Activated naive CD8-positive, alpha-beta T cell treated with anti-CD3 and anti-CD28 coated beads, Interleukin-2, amount 50 U/mL, for 24 hours (primary cell): ENCODE measurements at regions not wholly inside any gene's neighbourhood (a gene's known extent, or its start where the extent isn't known, plus 50 kb on each side); places are given as distances from the start of the nearest gene placed in this dataset.
"Not testable (repeated sequence)": the region's sequence is repeated elsewhere in the genome, so short reads cannot be mapped to it uniquely, and the experiment has no call there.

Source experiments
- ATAC-seq: fragments of 150-1000 bp; cut with Tn5 transposase; one replicate; pipeline ENCODE4 v1.10.0; 2021
- DNase-seq: peaks from one replicate; pipeline ENCODE4 v3.0.0; 2021
- H3K27ac Mint-ChIP-seq: one replicate; pipeline ENCODE4 v1.8.0; 2021; ENCODE audit warnings: mild to moderate bottlenecking, mixed read lengths
- H3K27me3 Mint-ChIP-seq: one replicate; pipeline ENCODE4 v1.8.0; 2021; ENCODE audit warnings: mixed read lengths
- H3K36me3 Mint-ChIP-seq: one replicate; pipeline ENCODE4 v1.8.0; 2021; ENCODE audit warnings: low read depth, mixed read lengths
- H3K4me1 Mint-ChIP-seq: one replicate; pipeline ENCODE4 v1.8.0; 2021; ENCODE audit warnings: mixed read lengths
- H3K4me3 Mint-ChIP-seq: one replicate; pipeline ENCODE4 v1.8.0; 2021; ENCODE audit warnings: mild to moderate bottlenecking, moderate library complexity, mixed read lengths
- H3K9me3 Mint-ChIP-seq: one replicate; pipeline ENCODE4 v1.8.0; 2021; ENCODE audit warnings: mixed read lengths

DNA sequence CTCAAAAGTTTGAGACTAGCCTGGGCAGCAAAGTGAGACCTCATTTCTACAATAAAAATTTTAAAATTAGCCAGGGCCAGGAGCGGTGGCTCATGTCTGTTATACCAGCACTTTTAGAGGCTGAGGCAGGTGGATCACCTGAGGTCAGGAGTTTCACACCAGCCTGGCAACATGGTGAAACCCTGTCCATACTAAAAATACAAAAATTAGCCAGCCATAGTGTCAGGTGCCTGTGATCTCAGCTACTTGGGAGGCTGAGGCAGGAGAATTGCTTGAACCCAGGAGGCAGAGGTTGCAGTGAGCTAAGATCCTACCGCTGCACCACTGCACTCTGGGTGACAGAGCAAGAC, 85.1 kb upstream of the MAP4 start:
- H3K36me3 Mint-ChIP-seq, H3K27me3 Mint-ChIP-seq, H3K4me3 Mint-ChIP-seq, H3K9me3 Mint-ChIP-seq, H3K27ac Mint-ChIP-seq, DNase-seq, ATAC-seq, H3K4me1 Mint-ChIP-seq: not testable (repeated sequence)

GRCh38 chr3:48092270-48092669, 76.1 kb upstream of the MAP4 start:
- no peak for DNase-seq
- peaks cover 11% of the 10 kb centered on the region for H3K4me1 Mint-ChIP-seq
- ATAC-seq, result no peak
- H3K4me3 Mint-ChIP-seq, result no peak overlapping the region
- H3K36me3 Mint-ChIP-seq, result peaks cover 2% of the 10 kb centered on the region
- H3K9me3 Mint-ChIP-seq, result no peaks in the 10 kb centered on the region
- no peaks in the 10 kb centered on the region for H3K27me3 Mint-ChIP-seq
- no peak overlapping the region for H3K27ac Mint-ChIP-seq

GRCh38 chr3:48090166-48090939, 74.1 kb upstream of the MAP4 start:
- Mint-ChIP-seq H3K36me3 (peaks cover 2% of the 10 kb centered on the region), H3K4me1 (peaks cover 19% of the 10 kb centered on the region), H3K9me3 (no peaks in the 10 kb centered on the region), H3K4me3 (peak overlapping the region; percentile 90), H3K27me3 (no peaks in the 10 kb centered on the region), H3K27ac (peak overlapping the region; percentile 59)
- no peak for ATAC-seq
- no peak for DNase-seq

GRCh38 chr3:48088749-48089466, 72.7 kb upstream of the MAP4 start:
- Mint-ChIP-seq H3K4me1 (peaks cover 31% of the 10 kb centered on the region), H3K27me3 (no peaks in the 10 kb centered on the region), H3K4me3 (peak overlapping the region; percentile 90), H3K36me3 (peaks cover 15% of the 10 kb centered on the region), H3K9me3 (no peaks in the 10 kb centered on the region), H3K27ac (peak overlapping the region; percentile 93)
- peak; percentile 95 for DNase-seq
- peak; percentile 98 for ATAC-seq

GRCh38 chr3:48088056-48088748, 72.0 kb upstream of the MAP4 start:
- ATAC-seq (peak; percentile 27), DNase-seq (peak; percentile 30)
- Mint-ChIP-seq H3K27me3 (no peaks in the 10 kb centered on the region), H3K9me3 (no peaks in the 10 kb centered on the region), H3K27ac (peak overlapping the region; percentile 74), H3K4me3 (peak overlapping the region; percentile 90), H3K36me3 (peaks cover 15% of the 10 kb centered on the region), H3K4me1 (peaks cover 31% of the 10 kb centered on the region)

DNA sequence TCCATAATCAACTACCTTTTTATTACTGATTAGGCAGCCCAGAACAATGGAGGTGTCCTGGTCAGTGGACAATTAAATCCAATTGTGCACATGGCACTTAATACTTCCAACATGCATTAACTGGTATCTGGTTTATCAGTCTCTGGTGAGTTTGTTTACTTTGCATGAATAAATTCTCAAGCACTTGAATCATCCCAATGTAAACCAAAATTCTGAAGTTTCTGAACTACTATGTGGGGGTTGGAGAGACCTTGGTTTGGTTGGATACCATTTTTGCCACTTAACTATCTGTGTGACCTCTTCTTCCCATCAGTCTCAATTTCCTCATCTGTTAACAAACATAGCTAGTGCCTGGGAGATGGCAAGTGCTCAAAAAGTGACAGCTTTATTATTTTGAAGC, 70.5 kb upstream of the MAP4 start:
- H3K27ac Mint-ChIP-seq, result peak overlapping the region; percentile 74

DNA sequence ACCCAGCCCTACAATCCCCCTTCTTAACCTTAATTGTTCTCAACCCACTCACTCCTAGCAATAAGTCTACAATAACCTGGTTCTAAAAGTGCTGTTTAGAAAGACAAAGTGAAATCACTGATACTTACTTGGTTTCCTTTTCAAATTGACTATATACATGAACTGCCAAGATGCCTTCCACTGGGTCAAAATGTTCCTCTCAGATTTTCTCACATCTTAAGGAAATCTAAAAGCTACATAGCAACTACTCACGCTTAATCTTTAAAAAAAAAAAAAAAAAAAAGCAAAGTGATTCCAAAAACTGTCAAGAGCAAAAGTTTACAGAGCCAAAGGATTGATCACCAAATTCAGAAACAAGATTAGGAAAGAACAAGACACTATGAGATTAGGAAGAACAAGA, 68.7 kb upstream of the MAP4 start:
- H3K27me3 Mint-ChIP-seq, result no peaks in the 10 kb centered on the region
- DNase-seq, result no peak
- peak overlapping the region; percentile 45 for H3K27ac Mint-ChIP-seq
- no peaks in the 10 kb centered on the region for H3K9me3 Mint-ChIP-seq
- H3K36me3 Mint-ChIP-seq, result peaks cover 25% of the 10 kb centered on the region
- no peak for ATAC-seq
- H3K4me1 Mint-ChIP-seq, result peaks cover 32% of the 10 kb centered on the region
- H3K4me3 Mint-ChIP-seq, result no peak overlapping the region

More for the DNA sequence above, 70.5 kb upstream of the MAP4 start:
- H3K9me3 Mint-ChIP-seq, result no peaks in the 10 kb centered on the region
- DNase-seq, result no peak
- no peaks in the 10 kb centered on the region for H3K27me3 Mint-ChIP-seq
- H3K4me3 Mint-ChIP-seq, result peak overlapping the region; percentile 90
- H3K4me1 Mint-ChIP-seq, result peaks cover 35% of the 10 kb centered on the region
- no peak for ATAC-seq
- H3K36me3 Mint-ChIP-seq, result peaks cover 20% of the 10 kb centered on the region

DNA sequence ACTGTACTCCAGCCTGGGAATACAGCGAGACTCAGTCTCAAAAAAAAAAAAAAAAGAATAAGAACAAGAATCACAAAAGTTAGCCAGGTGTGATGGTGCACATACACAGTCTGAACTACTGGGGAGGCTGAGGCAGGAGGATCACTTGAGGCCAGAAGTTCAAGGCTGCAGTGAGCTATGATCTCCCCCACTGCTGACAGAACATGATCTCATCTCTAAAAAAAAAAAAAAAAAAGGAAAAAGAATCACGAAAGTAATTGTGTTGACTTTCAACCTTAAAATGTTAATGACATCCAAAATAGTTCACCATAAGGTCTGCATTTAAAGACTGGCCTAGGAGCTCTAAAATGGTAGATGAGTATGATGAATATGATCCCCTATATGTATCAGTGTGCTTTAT, 68.0 kb upstream of the MAP4 start:
- Mint-ChIP-seq H3K36me3 (peaks cover 23% of the 10 kb centered on the region), H3K27me3 (no peaks in the 10 kb centered on the region), H3K9me3 (no peaks in the 10 kb centered on the region), H3K4me3 (no peak overlapping the region), H3K27ac (no peak overlapping the region), H3K4me1 (peaks cover 28% of the 10 kb centered on the region)
- DNase-seq (no peak), ATAC-seq (no peak)

DNA sequence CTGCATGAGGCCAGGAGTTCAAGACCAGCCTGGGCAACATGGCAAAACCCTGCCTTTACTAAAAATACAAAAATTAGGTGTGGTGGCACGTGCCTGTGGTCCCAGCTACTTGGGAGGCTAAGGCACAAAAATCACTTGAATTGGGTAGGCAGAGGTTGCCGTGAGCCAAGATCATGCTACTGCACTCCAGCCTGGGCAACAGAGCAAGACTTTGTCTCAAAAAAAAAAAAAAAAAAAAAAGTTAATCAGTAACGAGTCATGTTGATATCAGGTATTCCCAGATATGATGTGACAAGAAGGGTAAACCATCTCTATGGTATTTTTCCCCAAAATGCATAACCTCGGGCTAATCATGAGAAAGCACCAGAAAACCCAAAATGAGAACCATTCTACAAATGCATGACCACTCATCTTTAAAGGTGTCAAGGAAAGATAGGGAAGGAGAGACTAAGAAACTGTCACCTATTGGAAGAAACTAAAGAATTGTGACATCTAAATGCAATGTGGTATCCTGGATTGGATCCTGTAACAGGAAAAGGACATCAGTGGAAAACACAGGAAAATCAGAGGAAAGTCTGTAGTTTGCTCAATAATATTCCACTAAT, 66.5 kb upstream of the MAP4 start:
- H3K27me3 Mint-ChIP-seq, result no peaks in the 10 kb centered on the region
- H3K27ac Mint-ChIP-seq, result no peak overlapping the region
- no peak for ATAC-seq
- DNase-seq, result no peak
- H3K4me1 Mint-ChIP-seq, result peaks cover 31% of the 10 kb centered on the region
- no peak overlapping the region for H3K4me3 Mint-ChIP-seq
- peaks cover 27% of the 10 kb centered on the region for H3K36me3 Mint-ChIP-seq
- no peaks in the 10 kb centered on the region for H3K9me3 Mint-ChIP-seq

GRCh38 chr3:48077815-48078214, 61.6 kb upstream of the MAP4 start:
- Mint-ChIP-seq H3K27ac (no peak overlapping the region), H3K4me3 (no peak overlapping the region), H3K27me3 (no peaks in the 10 kb centered on the region), H3K36me3 (peaks cover 19% of the 10 kb centered on the region), H3K4me1 (peaks cover 7% of the 10 kb centered on the region), H3K9me3 (no peaks in the 10 kb centered on the region)
- ATAC-seq, result no peak
- DNase-seq, result no peak

- DNase-seq (no peak), ATAC-seq (no peak)
- Mint-ChIP-seq H3K4me1 (peaks cover 5% of the 10 kb centered on the region), H3K4me3 (no peak overlapping the region), H3K27ac (no peak overlapping the region), H3K36me3 (peaks cover 20% of the 10 kb centered on the region), H3K27me3 (no peaks in the 10 kb centered on the region), H3K9me3 (no peaks in the 10 kb centered on the region)
Measured at GRCh38 chr3:48070030-48070429, 53.8 kb upstream of the MAP4 start.

DNA sequence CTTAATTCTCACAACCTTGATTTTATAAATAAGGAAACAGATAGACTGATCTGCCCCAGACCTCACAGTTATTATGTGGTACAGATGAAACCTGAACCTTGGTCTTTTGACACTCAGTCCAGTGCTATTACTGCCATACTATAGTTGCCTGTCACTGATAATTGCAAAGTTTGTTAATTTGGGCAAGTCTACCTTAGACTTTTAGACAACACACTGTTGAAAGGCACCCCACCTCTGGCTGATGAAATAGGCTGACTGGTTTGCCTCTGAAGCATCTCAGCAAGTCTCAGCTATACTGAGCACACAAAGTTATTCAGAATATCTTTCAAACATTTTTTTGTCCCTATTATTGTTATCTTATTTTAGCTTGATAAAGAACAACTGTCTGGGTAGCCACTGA, 53.1 kb upstream of the MAP4 start:
- Mint-ChIP-seq H3K27me3 (no peaks in the 10 kb centered on the region), H3K4me1 (peaks cover 10% of the 10 kb centered on the region), H3K27ac (no peak overlapping the region), H3K9me3 (no peaks in the 10 kb centered on the region), H3K36me3 (peaks cover 16% of the 10 kb centered on the region), H3K4me3 (no peak overlapping the region)
- ATAC-seq (no peak), DNase-seq (no peak)

DNA sequence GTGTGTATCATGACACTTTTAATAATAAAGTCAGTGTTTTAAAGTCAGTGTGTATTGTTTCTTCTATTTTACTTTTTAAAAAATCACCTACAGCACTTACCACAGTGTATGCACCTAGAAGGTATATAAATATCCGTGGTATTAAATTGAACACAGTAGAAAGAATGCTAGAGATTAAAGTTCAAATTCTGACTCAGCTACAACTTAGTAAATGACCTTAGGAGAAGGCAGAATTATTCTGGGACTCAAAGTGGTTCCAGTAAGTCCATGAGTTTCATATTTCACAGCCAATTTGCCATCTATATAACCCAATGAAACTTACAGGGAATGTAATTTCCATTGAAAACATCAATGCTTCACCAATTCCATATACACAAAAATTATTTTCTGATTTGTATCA, 52.7 kb upstream of the MAP4 start:
- Mint-ChIP-seq H3K27me3 (no peaks in the 10 kb centered on the region), H3K4me3 (no peak overlapping the region), H3K36me3 (peaks cover 14% of the 10 kb centered on the region), H3K9me3 (no peaks in the 10 kb centered on the region), H3K27ac (no peak overlapping the region), H3K4me1 (peaks cover 15% of the 10 kb centered on the region)
- ATAC-seq (no peak), DNase-seq (no peak)

DNA sequence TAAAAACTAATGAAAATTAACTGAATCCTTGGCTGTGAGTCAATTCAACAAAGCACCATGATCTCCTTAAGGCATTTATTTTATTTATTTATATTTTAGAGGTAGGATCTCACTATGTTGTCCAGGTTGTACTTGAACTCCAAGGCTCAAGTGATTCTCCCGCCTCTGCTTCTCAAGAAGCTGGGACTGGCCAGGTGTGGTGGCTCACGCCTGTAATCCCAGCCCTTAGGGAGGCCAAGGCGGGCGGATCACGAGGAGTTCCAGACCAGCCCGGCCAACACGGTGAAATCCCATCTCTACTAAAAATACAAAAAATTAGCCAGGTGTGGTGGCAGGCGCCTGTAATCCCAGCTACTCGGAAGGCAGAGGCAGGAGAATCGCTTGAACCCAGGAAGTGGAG, 52.1 kb upstream of the MAP4 start:
- H3K4me1 Mint-ChIP-seq, result peaks cover 15% of the 10 kb centered on the region
- not testable (repeated sequence) for DNase-seq, H3K27me3 Mint-ChIP-seq, ATAC-seq, H3K4me3 Mint-ChIP-seq, H3K9me3 Mint-ChIP-seq, H3K27ac Mint-ChIP-seq
- H3K36me3 Mint-ChIP-seq, result peaks cover 14% of the 10 kb centered on the region
